ENCODE measurements at regions not wholly inside any gene's neighbourhood (a gene's known extent, or its start where the extent isn't known, plus 50 kb on each side); places are given as distances from the start of the nearest gene placed in this dataset.
A peak's percentile ranks its signal among the peaks of the same experiment; 100 is the strongest.
"Not testable (repeated sequence)": the region's sequence is repeated elsewhere in the genome, so short reads cannot be mapped to it uniquely, and the experiment has no call there.

DNA sequence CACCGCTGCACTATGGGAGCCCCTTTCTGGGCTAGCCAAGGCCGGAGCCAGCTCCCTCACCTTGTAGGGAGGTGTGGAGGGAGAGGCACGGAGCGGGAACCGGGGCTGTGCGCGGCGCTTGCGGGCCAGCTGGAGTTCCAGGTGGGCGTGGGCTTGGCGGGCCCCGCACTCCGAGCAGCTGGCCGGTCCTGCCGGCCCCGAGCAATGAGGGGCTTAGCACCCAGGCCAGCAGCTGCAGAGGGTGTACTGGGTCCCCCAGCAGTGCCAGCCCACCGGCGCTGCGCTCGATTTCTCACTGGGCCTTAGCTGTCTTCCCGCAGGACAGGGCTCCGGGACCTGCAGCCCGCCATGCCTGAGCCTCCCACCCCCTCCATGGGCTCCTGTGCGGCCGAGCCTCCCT is 53.3 kb upstream of the NID2 start:
- not testable (repeated sequence) for DNase-seq

DNA sequence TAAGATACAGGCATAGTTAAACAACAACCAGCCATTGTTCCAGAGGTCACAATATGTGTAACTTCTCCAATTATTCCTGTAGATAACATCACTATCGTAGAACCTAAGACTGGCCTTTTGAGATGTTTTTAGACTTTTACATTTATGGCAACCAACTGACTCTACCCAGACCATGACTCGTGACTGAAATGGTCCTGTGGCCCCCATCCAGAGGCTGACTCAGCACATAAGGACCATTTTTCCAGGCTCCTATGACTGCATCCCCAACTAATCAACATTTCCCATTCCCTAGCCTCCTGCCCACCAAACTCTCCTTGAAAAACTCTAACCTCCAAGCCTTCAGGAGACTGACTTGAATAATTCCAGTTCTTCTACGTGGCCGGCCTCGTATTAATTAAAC is 52.6 kb upstream of the NID2 start:
- DNase-seq: peak; percentile 12

DNA sequence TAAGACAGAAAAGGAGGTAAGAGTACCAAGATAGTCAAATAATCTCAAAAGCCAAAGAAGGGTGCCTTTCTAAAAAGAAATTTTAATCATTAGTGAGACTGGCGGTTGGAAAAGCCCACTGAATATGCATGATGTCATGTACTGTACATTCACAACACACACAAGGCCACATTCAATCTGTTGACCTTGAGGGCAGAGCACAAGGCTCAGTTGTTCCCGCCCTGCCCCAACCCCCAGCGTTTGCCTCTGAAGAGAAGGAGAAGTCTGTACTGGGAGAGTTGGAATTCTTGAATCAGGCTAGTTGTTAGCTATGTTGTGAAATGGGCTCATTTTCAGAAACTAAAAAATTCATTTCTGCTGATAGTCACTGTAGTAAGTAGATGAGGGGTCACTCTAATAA is 50.2 kb upstream of the NID2 start:
- DNase-seq: no peak

Data from EL (cell line).